T-helper 2 cell treated with Interferon-gamma antibody and Interleukin-4, amounts not matched to agents 100 ng/mL and 5 ng/mL, for 36 hours (primary cell): ENCODE measurements at regions not wholly inside any gene's neighbourhood (a gene's known extent, or its start where the extent isn't known, plus 50 kb on each side); places are given as distances from the start of the nearest gene placed in this dataset.

Experiments
- intact Hi-C: fragments of 100-400 bp; cut with micrococcal nuclease; formaldehyde crosslinking; loops from one replicate; pipeline ENCODE4 v1.15.1; 2023

DNA sequence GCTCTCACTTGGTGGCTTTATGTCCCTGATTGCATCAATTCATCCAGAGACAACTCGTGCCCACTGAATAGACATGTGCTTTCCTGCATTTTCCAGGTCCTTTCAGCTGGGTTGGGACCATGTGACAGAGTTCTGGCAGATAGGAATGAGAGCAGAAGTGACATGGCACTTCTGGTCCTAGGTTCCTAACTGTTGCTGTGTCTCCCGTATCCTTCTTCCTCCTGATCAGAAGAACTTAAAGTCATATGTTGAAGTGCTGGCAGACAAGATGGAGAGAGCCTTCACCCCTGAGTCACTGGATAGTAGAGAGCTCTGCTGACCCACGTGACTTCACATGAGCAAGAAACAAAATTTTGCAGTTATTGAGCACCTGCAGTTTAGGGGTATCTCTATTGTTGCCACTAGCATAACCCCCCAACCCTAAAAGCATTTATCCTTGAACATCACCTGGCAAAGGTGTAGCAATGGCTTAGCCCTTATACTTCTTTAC, 80.0 kb downstream of the NREP start:
- intact Hi-C loops: loop anchor here (10.0 kb wide), 1 partner anchor 122 kb away; no protein-coding TSS in a partner anchor

- intact Hi-C loops: loop anchor here (10.0 kb wide), 1 partner anchor 122 kb away; no protein-coding TSS in a partner anchor
These were observed 80.5 kb downstream of the NREP start for GRCh38 chr5:111676466-111676865.

- intact Hi-C loops: loop anchor here (10.0 kb wide), 1 partner anchor 121 kb away; no protein-coding TSS in a partner anchor
These were observed 81.6 kb downstream of the NREP start for GRCh38 chr5:111675201-111675934.

- intact Hi-C loops: loop anchor here (10.0 kb wide), 1 partner anchor 119 kb away; no protein-coding TSS in a partner anchor
These were observed 82.9 kb downstream of the NREP start for GRCh38 chr5:111673891-111674626.

GRCh38 chr5:111672099-111672498, 84.9 kb downstream of the NREP start:
- intact Hi-C loops: loop anchor here (10.0 kb wide), 1 partner anchor 117 kb away; no protein-coding TSS in a partner anchor

- intact Hi-C loops: loop anchor here (10.0 kb wide), 1 partner anchor 116 kb away; no protein-coding TSS in a partner anchor
These were observed 86.0 kb downstream of the NREP start for GRCh38 chr5:111670826-111671492.

DNA sequence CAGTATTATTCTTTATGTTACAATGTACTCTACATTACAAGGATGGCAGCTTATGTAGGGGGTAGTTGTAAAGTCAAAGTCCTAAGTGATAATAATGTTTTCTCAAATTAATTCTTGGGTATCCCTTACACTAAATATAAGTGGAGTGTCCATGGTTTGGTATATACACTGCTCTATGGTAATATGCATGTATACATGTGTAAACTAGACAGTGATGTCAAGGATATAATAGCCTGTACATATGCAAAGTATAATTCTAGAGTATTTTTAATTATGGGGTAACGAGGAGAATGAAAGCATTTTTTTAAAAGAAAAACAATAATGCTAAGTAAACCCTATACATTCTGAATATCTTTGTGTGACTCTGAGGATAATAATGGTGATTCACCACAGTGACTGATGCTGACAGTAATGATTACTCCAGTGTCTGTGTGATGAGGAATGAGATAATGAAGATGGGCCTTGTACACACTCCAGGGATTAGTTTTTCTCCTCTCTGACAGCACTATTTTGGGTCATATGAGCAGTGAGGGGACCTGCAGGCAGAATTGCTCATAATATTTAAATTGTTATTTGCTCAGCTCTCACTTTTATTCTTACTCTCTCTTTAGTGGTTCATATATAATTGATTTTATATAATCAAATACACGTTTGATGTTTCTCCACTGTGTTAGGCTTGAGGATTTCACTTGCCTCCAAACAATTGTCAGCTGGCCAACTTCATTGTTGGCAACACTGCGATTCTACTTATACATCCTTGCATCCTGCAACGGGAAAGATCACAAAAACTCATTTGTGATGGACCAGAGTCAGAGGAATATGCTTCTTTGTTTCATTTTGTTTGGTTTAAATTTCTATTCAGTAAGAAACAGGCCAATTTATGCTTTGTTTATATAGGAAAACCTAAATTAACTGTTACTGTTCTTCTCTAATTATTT, 88.2 kb downstream of the NREP start:
- intact Hi-C loops: no loop called here

DNA sequence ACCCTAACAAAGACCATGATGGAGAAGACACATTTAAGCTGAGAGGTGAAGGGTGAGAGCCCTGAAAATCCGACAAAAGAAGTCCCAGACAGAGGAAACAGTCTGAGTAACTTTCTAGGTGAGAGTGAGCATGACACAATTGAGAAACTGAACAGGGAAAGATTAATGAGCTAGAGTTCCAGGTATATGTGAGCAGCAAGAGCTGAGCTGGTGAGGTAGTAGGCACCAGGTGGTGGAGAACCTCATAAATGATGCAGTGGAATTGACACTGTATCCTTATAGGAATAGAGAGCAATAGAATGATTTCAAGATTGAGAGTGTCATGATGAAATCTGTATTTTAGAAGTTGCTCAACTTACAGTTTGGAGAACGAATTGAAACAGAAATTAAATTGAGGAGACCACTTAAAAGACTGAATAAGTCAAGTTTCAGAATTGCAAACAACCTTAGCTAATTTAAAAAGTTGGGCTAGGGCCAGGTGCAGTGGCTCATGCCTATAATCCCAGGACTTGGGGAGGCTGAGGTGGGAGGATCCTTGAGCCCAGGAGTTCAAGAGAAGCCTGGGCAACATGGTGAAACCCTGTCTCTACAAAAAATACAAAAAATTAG, 89.8 kb downstream of the NREP start:
- intact Hi-C loops: no loop called here

- intact Hi-C loops: no loop called here
These were observed 100.4 kb downstream of the NREP start for GRCh38 chr5:111656580-111656979.

DNA sequence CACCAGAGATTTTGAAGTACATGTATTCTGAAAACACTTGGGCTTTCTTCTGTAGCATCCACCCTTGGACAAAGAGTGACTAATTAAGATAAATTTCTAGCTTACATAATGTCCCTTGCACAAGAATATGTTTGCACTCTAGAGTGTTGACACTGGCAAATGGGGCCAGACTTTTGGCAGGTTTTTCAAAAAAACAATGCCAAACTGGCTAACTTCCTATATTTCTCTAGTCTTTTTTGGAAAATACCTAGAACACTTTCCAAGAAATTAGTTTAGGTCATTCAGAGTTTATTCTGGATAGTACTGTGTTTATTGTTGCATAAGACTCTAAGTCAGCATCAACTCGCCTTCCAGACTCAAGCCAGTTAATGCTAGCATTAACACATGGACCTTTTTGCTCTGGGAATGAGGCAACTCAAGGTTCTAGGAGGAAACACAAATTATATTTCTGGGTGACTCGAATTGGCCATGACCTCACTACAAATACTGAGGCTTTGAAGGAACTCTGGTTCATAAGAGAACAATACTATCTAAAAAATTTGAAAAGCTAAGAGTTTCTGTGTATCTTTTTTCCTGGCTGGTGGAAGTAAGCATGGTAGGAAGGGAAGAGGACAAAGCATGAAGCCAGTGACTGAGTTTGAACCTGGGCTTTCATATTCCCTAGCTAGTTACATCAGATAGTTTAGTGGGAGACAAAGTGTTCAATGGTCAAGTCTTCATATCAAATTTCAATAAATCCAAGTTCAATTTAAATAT, 101.6 kb downstream of the NREP start:
- intact Hi-C loops: no loop called here

- intact Hi-C loops: no loop called here
These were observed 103.6 kb downstream of the NREP start for GRCh38 chr5:111653408-111653807.

DNA sequence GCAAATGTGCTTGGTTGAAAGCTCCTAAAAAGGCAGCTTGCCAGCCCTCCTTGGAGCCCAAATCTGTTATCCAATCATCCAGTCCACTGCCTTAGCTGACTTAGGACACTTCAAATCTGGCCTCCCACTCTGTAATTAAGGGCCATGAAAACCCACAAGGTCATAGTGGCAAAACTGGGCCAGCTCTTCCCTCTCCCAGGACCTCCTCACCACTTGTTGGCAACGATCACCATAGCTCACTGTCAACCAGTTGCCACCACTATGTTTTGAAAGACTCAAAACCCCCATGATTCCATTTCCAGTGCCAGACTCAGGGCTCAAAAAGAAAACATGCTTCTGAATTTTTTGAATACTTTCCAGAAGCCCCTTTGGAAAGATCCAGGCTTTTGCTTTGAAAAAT, 107.5 kb downstream of the NREP start:
- intact Hi-C loops: no loop called here

- intact Hi-C loops: no loop called here
These were observed 111.6 kb downstream of the NREP start for GRCh38 chr5:111645303-111645838.

- intact Hi-C loops: no loop called here
These were observed 113.5 kb downstream of the NREP start for GRCh38 chr5:111643499-111643898.

DNA sequence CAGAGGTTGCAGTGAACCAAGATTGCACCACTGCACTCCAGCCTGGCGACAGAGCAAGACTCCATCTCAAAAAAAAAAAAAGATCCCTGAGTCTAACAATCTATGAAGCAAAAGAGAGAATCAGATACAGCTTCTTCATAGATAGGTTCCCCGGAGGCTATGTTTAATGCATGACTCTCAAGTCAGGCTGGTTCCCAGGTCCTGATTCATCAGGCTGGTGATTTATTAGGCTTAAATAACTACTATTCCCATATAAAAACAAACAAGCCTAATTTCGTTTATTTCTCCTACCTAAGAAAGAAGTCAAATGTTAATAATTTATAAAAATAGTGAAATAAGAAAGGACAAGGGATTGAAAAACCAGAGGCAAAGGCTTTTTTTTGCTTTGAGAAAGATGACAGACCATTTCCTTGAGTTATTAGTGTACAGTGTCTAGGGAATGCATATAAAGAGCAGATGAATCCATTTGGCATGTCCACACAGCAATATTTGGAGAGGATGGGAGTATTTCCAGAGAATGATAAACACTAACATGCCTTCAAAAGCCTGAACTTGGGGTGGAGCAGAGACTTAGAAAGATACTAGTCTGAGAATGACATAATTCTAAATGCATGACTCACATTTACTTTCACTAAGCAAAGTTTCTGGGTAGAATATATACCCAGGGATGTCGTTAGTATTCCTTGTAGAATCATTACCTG, 115.3 kb downstream of the NREP start:
- intact Hi-C loops: no loop called here

- intact Hi-C loops: no loop called here
These were observed 117.1 kb downstream of the NREP start for GRCh38 chr5:111639912-111640311.

- intact Hi-C loops: no loop called here
These were observed 120.3 kb downstream of the NREP start for GRCh38 chr5:111636736-111637135.

- intact Hi-C loops: no loop called here
These were observed 121.0 kb downstream of the NREP start for GRCh38 chr5:111635916-111636570.
